ENCODE measurements at regions not wholly inside any gene's neighbourhood (a gene's known extent, or its start where the extent isn't known, plus 50 kb on each side); places are given as distances from the start of the nearest gene placed in this dataset.
"Not testable (repeated sequence)": the region's sequence is repeated elsewhere in the genome, so short reads cannot be mapped to it uniquely, and the experiment has no call there.

GRCh38 chr12:131242741-131243496, 289.2 kb downstream of the ADGRD1 start:
- no peak overlapping the region for H2AFZ ChIP-seq
- H3K36me3 ChIP-seq (replicated peaks; ENCODE audit: insufficient read depth, low read depth) = no peaks in the 10 kb centered on the region
- peak; percentile 28 for DNase-seq (ENCODE audit: low spot score)
- H3K9me2 ChIP-seq (replicated peaks; ENCODE audit: insufficient read depth) = no peaks in the 10 kb centered on the region
- whole genome bisulfite sequencing (ENCODE audit: low lambda C conversion rate, missing lambda C conversion rate) = 92% methylated on average over 5 of the region's 5 CpGs
- H3K27me3 ChIP-seq = no peaks in the 10 kb centered on the region
- TF ChIP-seq EZH2 (IDR thresholded peaks at IDR 0.05; ENCODE audit: borderline replicate concordance) = no peak
- TF ChIP-seq CTCF (IDR thresholded peaks at IDR 0.05; ENCODE audit: poor library complexity) = no peak
- TF ChIP-seq EZH2phosphoT487 (IDR thresholded peaks at IDR 0.05; ENCODE audit: low read depth, severe bottlenecking, unreplicated experiment) = no peak
- no peaks in the 10 kb centered on the region for H3K79me2 ChIP-seq
- H3K9me3 ChIP-seq (ENCODE audit: low read depth) = no peaks in the 10 kb centered on the region
- H3K27ac ChIP-seq = no peak overlapping the region
- H3K4me3 ChIP-seq = no peak overlapping the region
- H3K4me1 ChIP-seq (ENCODE audit: insufficient read depth) = no peaks in the 10 kb centered on the region
- H3K4me2 ChIP-seq = no peak overlapping the region
- H4K20me1 ChIP-seq (ENCODE audit: insufficient read depth, poor library complexity, severe bottlenecking) = no peaks in the 10 kb centered on the region

DNA sequence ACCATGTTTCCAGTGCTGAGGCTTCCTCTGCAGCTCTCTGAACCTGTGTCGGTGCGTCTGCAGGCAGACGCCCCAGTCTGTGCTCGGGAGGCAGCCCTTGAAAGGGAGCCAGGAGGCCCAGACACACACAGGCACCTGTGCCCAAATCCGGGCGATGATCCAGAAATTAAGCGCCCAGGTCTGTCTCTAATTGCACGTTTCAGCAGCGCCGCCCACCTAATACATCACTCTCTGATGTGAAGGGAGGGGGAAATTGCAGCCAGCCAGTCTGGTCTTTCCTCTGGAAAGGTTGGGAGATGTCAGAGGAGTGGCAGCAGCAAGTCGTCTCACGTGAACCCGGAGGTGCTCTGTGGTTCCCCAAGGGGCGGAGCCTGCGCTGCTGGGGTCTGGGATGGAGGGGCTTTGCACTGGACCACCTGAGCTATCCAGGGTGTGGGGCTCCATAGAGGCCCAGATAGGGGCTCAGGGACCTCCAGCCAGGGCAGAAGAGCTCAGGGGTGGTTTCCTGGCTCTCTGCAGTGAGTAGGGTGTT, 290.5 kb downstream of the ADGRD1 start:
- not testable (repeated sequence) for H2AFZ ChIP-seq; H3K4me1 ChIP-seq (ENCODE audit: insufficient read depth); H3K36me3 ChIP-seq (replicated peaks; ENCODE audit: insufficient read depth, low read depth); H4K20me1 ChIP-seq (ENCODE audit: insufficient read depth, poor library complexity, severe bottlenecking); H3K9me2 ChIP-seq (replicated peaks; ENCODE audit: insufficient read depth); H3K27me3 ChIP-seq; H3K4me3 ChIP-seq; H3K79me2 ChIP-seq; H3K27ac ChIP-seq; H3K4me2 ChIP-seq; DNase-seq (ENCODE audit: low spot score); H3K9me3 ChIP-seq (ENCODE audit: low read depth)
- 88% methylated on average over 6 of the region's 15 CpGs for WGBS (ENCODE audit: low lambda C conversion rate, missing lambda C conversion rate)

- not testable (repeated sequence) for H3K9me2 ChIP-seq (replicated peaks; ENCODE audit: insufficient read depth); DNase-seq (ENCODE audit: low spot score); H2AFZ ChIP-seq; H3K79me2 ChIP-seq; H3K36me3 ChIP-seq (replicated peaks; ENCODE audit: insufficient read depth, low read depth); H4K20me1 ChIP-seq (ENCODE audit: insufficient read depth, poor library complexity, severe bottlenecking); H3K4me3 ChIP-seq; H3K4me2 ChIP-seq; H3K4me1 ChIP-seq (ENCODE audit: insufficient read depth); H3K27me3 ChIP-seq; H3K27ac ChIP-seq; H3K9me3 ChIP-seq (ENCODE audit: low read depth)
- WGBS (ENCODE audit: low lambda C conversion rate, missing lambda C conversion rate) = 82% methylated on average over 7 of the region's 8 CpGs
These were observed 291.5 kb downstream of the ADGRD1 start for GRCh38 chr12:131245161-131245560.

DNA sequence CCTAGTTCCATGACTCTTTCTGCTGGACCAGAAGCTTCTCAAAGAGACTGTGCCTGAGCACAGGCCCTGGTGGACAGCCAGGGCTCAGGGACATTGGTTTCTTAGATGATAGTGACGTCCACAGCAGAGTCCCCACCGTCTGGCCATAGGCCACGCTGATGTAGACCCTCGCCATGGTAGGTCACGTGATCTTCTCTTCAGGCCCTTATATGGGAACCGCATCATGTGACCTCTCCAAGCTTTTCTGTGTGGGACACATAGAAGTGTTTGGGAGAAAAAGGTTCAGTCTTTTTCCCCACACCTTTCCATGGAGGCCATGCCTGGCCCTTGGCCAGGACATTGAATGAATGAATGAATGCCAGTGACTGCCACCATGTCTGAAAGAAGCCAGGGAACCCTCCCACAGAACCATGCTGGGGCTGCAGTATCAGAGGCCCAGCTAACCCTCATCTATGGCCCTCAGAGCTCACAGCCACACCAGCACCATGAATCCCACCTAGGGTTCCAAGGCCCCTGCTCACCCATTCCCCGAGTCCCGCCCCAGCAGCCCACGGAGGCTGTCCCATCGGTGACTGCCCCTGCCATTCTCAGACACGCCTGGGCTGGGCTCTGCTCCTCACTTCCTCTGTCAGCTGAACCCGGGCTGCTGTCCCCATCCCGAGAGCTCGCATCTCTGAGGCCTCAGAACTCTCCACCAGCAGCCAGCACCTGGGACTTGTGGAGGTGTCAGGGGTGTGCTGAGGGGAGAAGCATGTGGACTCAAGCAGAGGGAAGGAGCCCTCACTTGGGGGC, 292.1 kb downstream of the ADGRD1 start:
- H3K27ac ChIP-seq = no peak overlapping the region
- H3K9me3 ChIP-seq (ENCODE audit: low read depth) = no peaks in the 10 kb centered on the region
- H3K79me2 ChIP-seq = no peaks in the 10 kb centered on the region
- no peak overlapping the region for H2AFZ ChIP-seq
- no peak for DNase-seq (ENCODE audit: low spot score)
- H3K36me3 ChIP-seq (replicated peaks; ENCODE audit: insufficient read depth, low read depth) = no peaks in the 10 kb centered on the region
- no peaks in the 10 kb centered on the region for H3K4me1 ChIP-seq (ENCODE audit: insufficient read depth)
- no peaks in the 10 kb centered on the region for H4K20me1 ChIP-seq (ENCODE audit: insufficient read depth, poor library complexity, severe bottlenecking)
- WGBS (ENCODE audit: low lambda C conversion rate, missing lambda C conversion rate) = 88% methylated on average over 10 of the region's 14 CpGs
- no peaks in the 10 kb centered on the region for H3K27me3 ChIP-seq
- no peak overlapping the region for H3K4me2 ChIP-seq
- TF ChIP-seq CTCF (IDR thresholded peaks at IDR 0.05; ENCODE audit: poor library complexity) (no peak), EZH2 (IDR thresholded peaks at IDR 0.05; ENCODE audit: borderline replicate concordance) (no peak), EZH2phosphoT487 (IDR thresholded peaks at IDR 0.05; ENCODE audit: low read depth, severe bottlenecking, unreplicated experiment) (no peak)
- no peaks in the 10 kb centered on the region for H3K9me2 ChIP-seq (replicated peaks; ENCODE audit: insufficient read depth)
- no peak overlapping the region for H3K4me3 ChIP-seq

- not testable (repeated sequence) for H3K9me3 ChIP-seq (ENCODE audit: low read depth); H4K20me1 ChIP-seq (ENCODE audit: insufficient read depth, poor library complexity, severe bottlenecking); DNase-seq (ENCODE audit: low spot score); H3K79me2 ChIP-seq; H3K4me1 ChIP-seq (ENCODE audit: insufficient read depth); H3K27ac ChIP-seq; H3K36me3 ChIP-seq (replicated peaks; ENCODE audit: insufficient read depth, low read depth); H3K27me3 ChIP-seq; H3K9me2 ChIP-seq (replicated peaks; ENCODE audit: insufficient read depth); H3K4me2 ChIP-seq; H2AFZ ChIP-seq; H3K4me3 ChIP-seq
- 67% methylated on average over 9 of the region's 15 CpGs for WGBS (ENCODE audit: low lambda C conversion rate, missing lambda C conversion rate)
These were observed 293.5 kb downstream of the ADGRD1 start for GRCh38 chr12:131247026-131247725.

- not testable (repeated sequence) for H3K4me2 ChIP-seq; H3K79me2 ChIP-seq; H3K27ac ChIP-seq; DNase-seq (ENCODE audit: low spot score); H3K4me3 ChIP-seq; H3K9me3 ChIP-seq (ENCODE audit: low read depth); H3K9me2 ChIP-seq (replicated peaks; ENCODE audit: insufficient read depth); H2AFZ ChIP-seq; H3K27me3 ChIP-seq; H3K36me3 ChIP-seq (replicated peaks; ENCODE audit: insufficient read depth, low read depth); H3K4me1 ChIP-seq (ENCODE audit: insufficient read depth); H4K20me1 ChIP-seq (ENCODE audit: insufficient read depth, poor library complexity, severe bottlenecking)
- WGBS (ENCODE audit: low lambda C conversion rate, missing lambda C conversion rate) = 70% methylated on average over 6 of the region's 6 CpGs
These were observed 294.2 kb downstream of the ADGRD1 start for GRCh38 chr12:131247875-131248274.
